ENCODE measurements at regions not wholly inside any gene's neighbourhood (a gene's known extent, or its start where the extent isn't known, plus 50 kb on each side); places are given as distances from the start of the nearest gene placed in this dataset.
"Not testable (repeated sequence)": the region's sequence is repeated elsewhere in the genome, so short reads cannot be mapped to it uniquely, and the experiment has no call there.

DNA sequence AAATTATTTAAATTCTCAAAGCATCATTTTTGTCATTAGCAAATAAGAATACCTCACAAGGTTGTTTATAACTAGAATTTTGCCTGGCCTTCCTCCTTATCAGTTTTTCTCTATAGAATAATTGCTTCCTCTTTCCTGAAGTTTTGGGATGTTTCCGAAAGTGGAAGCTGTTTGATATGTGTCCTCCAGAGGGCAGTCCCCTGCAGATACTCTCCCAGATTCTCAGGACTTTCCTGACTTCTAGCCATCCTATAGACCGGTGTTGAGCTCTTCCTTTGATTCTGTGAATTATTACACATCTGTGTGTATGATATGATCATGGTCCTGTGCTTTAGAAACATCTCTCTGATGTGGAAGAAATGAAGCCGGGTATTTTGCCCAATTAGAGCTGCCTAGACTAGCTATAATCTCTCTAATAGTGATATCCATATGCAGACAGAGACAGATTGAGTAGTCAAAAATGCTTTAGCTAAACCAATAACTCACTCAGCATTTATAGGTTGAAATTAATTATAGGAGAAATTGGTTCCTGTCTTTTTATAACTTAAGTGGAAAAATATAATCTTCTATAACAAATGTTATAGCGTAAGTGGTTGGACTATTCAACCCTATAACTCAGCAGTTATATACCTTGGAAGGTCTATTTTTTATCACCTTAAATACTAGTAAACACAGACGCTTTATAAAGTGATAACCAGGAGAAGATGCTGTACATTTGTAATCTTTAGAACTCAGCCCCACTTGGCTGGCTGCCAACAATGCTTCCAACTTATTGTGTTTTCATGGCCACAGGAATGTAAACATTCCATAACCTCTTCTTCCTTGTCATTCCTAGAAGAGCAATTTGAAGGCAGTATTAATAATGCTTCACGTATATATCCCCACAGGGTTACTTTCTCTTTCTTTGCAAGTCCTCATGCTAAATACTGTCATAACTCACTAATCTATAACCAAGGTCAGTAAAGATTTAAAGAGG lies 201.0 kb upstream of the RXFP2 start:
- Histone ChIP-seq H3K27ac (ENCODE audit: insufficient read depth, low read depth, low read length, poor library complexity, severe bottlenecking) (no peak overlapping the region), H3K4me3 (ENCODE audit: insufficient read depth, low read depth, low read length) (no peak overlapping the region), H3K27me3 (ENCODE audit: control insufficient read depth, insufficient read depth, low read length, poor library complexity, severe bottlenecking) (no peaks in the 10 kb centered on the region), H3K4me1 (ENCODE audit: control insufficient read depth, insufficient read depth, low read length) (no peaks in the 10 kb centered on the region), H3K36me3 (ENCODE audit: control insufficient read depth, insufficient read depth, low read length) (no peaks in the 10 kb centered on the region), H3K9me3 (ENCODE audit: control insufficient read depth, low read length) (no peaks in the 10 kb centered on the region)
- WGBS, 2 experiments: 73 to 76% methylated on average over 4 to 6 of the region's 6 CpGs

DNA sequence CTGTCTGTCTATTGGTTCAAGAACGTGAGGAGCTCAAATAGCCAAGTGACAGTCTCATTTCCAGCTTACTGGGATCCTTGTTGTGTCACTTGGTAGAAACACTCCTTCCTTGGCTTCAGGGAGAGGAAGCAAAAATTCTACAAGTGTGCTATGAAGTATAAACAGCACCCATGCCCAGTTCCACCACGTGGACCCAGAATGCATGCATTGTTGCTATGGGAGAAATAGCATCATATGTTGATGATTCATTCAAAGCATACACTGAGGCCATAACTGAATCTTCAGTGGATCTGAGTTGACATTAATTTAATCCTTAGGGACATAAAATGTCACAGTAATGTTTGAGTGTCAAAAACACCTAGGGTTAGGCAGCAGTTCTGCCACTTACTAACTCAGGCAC lies 199.0 kb upstream of the RXFP2 start:
- no peaks in the 10 kb centered on the region for H3K4me1 ChIP-seq (ENCODE audit: control insufficient read depth, insufficient read depth, low read length)
- no peaks in the 10 kb centered on the region for H3K9me3 ChIP-seq (ENCODE audit: control insufficient read depth, low read length)
- no peak overlapping the region for H3K4me3 ChIP-seq (ENCODE audit: insufficient read depth, low read depth, low read length)
- 90 to 93% methylated on average over 2 of the region's 2 CpGs for WGBS, 2 experiments
- no peaks in the 10 kb centered on the region for H3K36me3 ChIP-seq (ENCODE audit: control insufficient read depth, insufficient read depth, low read length)
- no peak overlapping the region for H3K27ac ChIP-seq (ENCODE audit: insufficient read depth, low read depth, low read length, poor library complexity, severe bottlenecking)
- no peaks in the 10 kb centered on the region for H3K27me3 ChIP-seq (ENCODE audit: control insufficient read depth, insufficient read depth, low read length, poor library complexity, severe bottlenecking)

DNA sequence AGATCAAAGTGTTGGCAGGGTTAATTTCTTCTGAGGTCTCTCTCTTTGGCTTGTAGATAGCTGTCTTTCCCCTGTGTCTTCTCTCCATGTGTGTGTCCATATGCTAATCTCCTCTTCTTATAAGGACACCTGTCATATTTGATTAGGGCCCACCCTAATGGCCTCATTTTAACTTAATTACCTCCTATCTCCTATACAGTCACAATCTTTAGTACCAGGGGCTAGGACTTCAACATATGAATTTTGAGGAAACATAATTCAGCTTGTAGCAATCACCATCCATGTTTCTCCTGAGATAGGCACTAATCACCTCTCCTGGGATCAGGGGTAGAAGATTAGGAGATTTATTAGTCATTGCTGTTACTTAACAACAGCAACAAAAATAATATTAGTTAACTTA lies 196.1 kb upstream of the RXFP2 start:
- Histone ChIP-seq H3K27me3 (ENCODE audit: control insufficient read depth, insufficient read depth, low read length, poor library complexity, severe bottlenecking) (no peaks in the 10 kb centered on the region), H3K27ac (ENCODE audit: insufficient read depth, low read depth, low read length, poor library complexity, severe bottlenecking) (no peak overlapping the region), H3K9me3 (ENCODE audit: control insufficient read depth, low read length) (no peaks in the 10 kb centered on the region), H3K36me3 (ENCODE audit: control insufficient read depth, insufficient read depth, low read length) (no peaks in the 10 kb centered on the region), H3K4me3 (ENCODE audit: insufficient read depth, low read depth, low read length) (no peak overlapping the region), H3K4me1 (ENCODE audit: control insufficient read depth, insufficient read depth, low read length) (no peaks in the 10 kb centered on the region)

DNA sequence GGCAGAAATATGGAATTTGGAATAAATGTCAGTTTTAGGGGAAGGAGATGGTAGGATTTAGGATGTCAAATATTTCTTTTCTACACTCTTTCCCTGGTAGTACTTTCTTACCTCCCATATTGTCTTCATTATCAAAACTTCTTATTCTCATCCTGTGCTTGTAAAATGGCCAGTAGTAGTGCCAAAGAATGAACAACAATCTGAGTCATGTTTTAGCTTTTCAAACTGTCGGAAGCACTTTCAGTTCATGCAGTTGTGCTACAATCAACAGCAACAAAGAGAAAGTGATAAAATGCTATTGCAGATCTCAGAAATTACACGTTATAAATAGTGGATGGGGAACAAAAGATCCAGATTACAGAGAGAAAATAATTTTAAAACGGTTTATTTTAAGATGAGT lies 193.7 kb upstream of the RXFP2 start:
- no peaks in the 10 kb centered on the region for H3K4me1 ChIP-seq (ENCODE audit: control insufficient read depth, insufficient read depth, low read length)
- H3K9me3 ChIP-seq (ENCODE audit: control insufficient read depth, low read length): no peaks in the 10 kb centered on the region
- 98 to 100% methylated on average over 2 of the region's 3 CpGs for whole genome bisulfite sequencing, 2 experiments
- H3K27me3 ChIP-seq (ENCODE audit: control insufficient read depth, insufficient read depth, low read length, poor library complexity, severe bottlenecking): no peaks in the 10 kb centered on the region
- H3K4me3 ChIP-seq (ENCODE audit: insufficient read depth, low read depth, low read length): no peak overlapping the region
- no peaks in the 10 kb centered on the region for H3K36me3 ChIP-seq (ENCODE audit: control insufficient read depth, insufficient read depth, low read length)
- no peak overlapping the region for H3K27ac ChIP-seq (ENCODE audit: insufficient read depth, low read depth, low read length, poor library complexity, severe bottlenecking)

DNA sequence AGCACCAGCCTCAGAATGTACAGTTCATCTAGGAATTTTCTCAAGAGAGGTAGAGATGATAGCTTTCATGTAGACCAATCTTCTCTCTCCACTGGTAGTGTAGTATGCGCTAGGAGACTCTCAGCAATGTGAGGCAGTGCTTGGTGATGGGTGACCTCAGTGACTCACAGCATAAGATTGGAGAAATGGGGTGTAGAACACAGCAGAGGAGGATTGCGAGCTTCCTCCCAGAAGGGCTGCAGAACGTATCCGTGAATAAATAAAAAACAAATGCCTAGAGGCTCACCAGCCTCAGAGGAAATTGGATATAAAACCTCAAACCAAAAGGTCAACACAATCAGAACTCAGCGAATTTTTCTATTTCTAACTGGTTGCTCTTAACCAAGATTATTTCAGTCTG lies 182.9 kb upstream of the RXFP2 start:
- Histone ChIP-seq H3K36me3 (ENCODE audit: control insufficient read depth, insufficient read depth, low read length) (no peaks in the 10 kb centered on the region), H3K9me3 (ENCODE audit: control insufficient read depth, low read length) (no peaks in the 10 kb centered on the region), H3K4me3 (ENCODE audit: insufficient read depth, low read depth, low read length) (no peak overlapping the region), H3K4me1 (ENCODE audit: control insufficient read depth, insufficient read depth, low read length) (no peaks in the 10 kb centered on the region), H3K27me3 (ENCODE audit: control insufficient read depth, insufficient read depth, low read length, poor library complexity, severe bottlenecking) (no peaks in the 10 kb centered on the region), H3K27ac (ENCODE audit: insufficient read depth, low read depth, low read length, poor library complexity, severe bottlenecking) (no peak overlapping the region)
- 88 to 90% methylated on average over 5 of the region's 5 CpGs for WGBS, 2 experiments

DNA sequence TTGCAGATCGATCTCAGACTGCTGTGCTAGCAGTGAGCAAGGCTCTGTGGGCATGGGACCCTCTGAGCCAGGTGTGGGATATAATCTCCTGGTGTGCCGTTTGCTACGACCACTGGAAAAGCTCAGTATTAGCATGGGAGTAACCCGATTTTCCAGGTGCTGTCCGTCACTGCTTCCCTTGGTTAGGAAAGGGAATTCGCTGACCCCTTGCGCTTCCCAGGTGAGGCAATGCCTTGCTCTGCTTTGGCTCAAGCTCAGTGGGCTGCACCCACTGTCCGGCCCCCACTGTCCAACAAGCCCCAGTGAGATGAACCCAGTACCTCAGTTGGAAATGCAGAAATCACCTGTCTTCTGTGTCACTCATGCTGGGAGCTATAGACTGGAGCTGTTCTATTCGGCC lies 155.1 kb upstream of the RXFP2 start:
- H3K27ac ChIP-seq (ENCODE audit: insufficient read depth, low read depth, low read length, poor library complexity, severe bottlenecking); H3K27me3 ChIP-seq (ENCODE audit: control insufficient read depth, insufficient read depth, low read length, poor library complexity, severe bottlenecking); H3K4me1 ChIP-seq (ENCODE audit: control insufficient read depth, insufficient read depth, low read length); H3K4me3 ChIP-seq (ENCODE audit: insufficient read depth, low read depth, low read length); H3K9me3 ChIP-seq (ENCODE audit: control insufficient read depth, low read length); H3K36me3 ChIP-seq (ENCODE audit: control insufficient read depth, insufficient read depth, low read length): not testable (repeated sequence)
- 94% methylated on average over 8 of the region's 9 CpGs for WGBS, 2 experiments

DNA sequence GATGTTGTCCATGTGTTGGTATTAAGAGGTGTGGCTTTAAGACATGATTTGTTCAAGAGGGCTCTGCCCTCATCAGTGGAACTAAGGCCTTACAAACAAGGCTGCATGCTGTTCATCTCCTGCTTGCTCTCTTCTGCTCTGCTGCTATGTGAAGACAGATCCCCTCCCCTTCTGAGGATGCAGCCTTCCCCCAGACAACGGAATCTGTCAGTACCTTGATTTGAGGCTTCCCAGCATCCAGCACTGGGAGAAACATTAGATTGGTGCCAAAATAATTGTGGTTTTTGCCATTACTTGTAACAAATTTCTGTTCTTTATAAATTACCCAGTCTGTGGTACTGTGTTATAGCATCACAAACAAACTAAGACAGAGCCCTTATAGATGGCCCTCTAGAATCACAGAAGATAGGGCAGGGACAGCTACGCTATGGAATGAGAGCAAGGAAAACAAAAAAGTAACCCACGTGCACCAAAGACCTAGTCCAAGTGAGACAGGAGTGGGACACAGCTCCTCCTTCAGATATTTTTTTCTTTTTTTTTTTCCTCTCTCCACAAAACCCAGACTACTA lies 151.5 kb upstream of the RXFP2 start:
- 80 to 86% methylated on average over 3 of the region's 3 CpGs for WGBS, 2 experiments
- Histone ChIP-seq H3K36me3 (ENCODE audit: control insufficient read depth, insufficient read depth, low read length) (no peaks in the 10 kb centered on the region), H3K4me3 (ENCODE audit: insufficient read depth, low read depth, low read length) (no peak overlapping the region), H3K27ac (ENCODE audit: insufficient read depth, low read depth, low read length, poor library complexity, severe bottlenecking) (no peak overlapping the region), H3K27me3 (ENCODE audit: control insufficient read depth, insufficient read depth, low read length, poor library complexity, severe bottlenecking) (no peaks in the 10 kb centered on the region), H3K4me1 (ENCODE audit: control insufficient read depth, insufficient read depth, low read length) (no peaks in the 10 kb centered on the region), H3K9me3 (ENCODE audit: control insufficient read depth, low read length) (no peaks in the 10 kb centered on the region)

DNA sequence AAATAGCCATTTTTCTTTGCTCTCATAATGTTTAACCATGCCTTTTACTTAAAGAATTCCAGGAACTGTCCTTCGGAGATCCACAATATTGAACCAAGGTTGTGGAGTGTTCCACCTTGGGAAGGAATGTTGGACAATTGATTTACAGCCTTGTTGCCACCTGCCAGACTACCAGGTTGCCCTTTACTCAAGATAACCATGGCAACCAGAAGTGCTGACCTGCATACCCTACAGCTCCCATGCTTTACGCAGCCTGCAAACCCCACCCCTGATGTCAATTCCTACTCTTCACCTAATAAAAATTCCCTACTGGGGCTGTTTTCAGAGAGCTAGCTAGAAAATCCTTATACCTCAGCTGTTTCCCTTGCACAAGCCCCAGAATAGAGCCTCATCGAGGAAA lies 151.0 kb upstream of the RXFP2 start:
- H3K27me3 ChIP-seq (ENCODE audit: control insufficient read depth, insufficient read depth, low read length, poor library complexity, severe bottlenecking): no peaks in the 10 kb centered on the region
- H3K9me3 ChIP-seq (ENCODE audit: control insufficient read depth, low read length): no peaks in the 10 kb centered on the region
- H3K4me1 ChIP-seq (ENCODE audit: control insufficient read depth, insufficient read depth, low read length): no peaks in the 10 kb centered on the region
- no peak overlapping the region for H3K4me3 ChIP-seq (ENCODE audit: insufficient read depth, low read depth, low read length)
- no peaks in the 10 kb centered on the region for H3K36me3 ChIP-seq (ENCODE audit: control insufficient read depth, insufficient read depth, low read length)
- H3K27ac ChIP-seq (ENCODE audit: insufficient read depth, low read depth, low read length, poor library complexity, severe bottlenecking): no peak overlapping the region
- WGBS, 2 experiments: 95 to 96% methylated on average over 3 of the region's 3 CpGs

DNA sequence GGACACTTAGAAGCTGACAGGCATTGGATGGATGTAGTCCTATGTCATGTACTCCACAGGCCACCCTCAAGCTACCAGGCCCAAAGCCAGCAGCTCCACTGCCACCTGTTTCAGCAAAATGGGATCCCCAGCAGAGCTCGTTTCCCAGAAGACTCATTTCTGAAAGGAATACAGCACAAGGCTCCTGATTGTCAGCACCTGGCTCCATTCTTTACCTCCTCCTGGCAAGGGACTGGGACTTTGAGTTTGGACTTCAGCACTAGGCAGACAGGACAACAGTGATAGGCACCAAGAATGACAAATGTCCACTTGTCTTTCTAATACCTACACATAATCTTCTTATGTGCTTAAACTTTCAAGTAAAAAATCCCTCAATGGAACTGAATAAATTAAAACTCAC lies 150.4 kb upstream of the RXFP2 start:
- Histone ChIP-seq H3K4me1 (ENCODE audit: control insufficient read depth, insufficient read depth, low read length) (no peaks in the 10 kb centered on the region), H3K4me3 (ENCODE audit: insufficient read depth, low read depth, low read length) (no peak overlapping the region), H3K36me3 (ENCODE audit: control insufficient read depth, insufficient read depth, low read length) (no peaks in the 10 kb centered on the region), H3K27me3 (ENCODE audit: control insufficient read depth, insufficient read depth, low read length, poor library complexity, severe bottlenecking) (no peaks in the 10 kb centered on the region), H3K9me3 (ENCODE audit: control insufficient read depth, low read length) (no peaks in the 10 kb centered on the region), H3K27ac (ENCODE audit: insufficient read depth, low read depth, low read length, poor library complexity, severe bottlenecking) (no peak overlapping the region)
- 88% methylated on average over 1 of the region's 1 CpG for WGBS, 2 experiments

DNA sequence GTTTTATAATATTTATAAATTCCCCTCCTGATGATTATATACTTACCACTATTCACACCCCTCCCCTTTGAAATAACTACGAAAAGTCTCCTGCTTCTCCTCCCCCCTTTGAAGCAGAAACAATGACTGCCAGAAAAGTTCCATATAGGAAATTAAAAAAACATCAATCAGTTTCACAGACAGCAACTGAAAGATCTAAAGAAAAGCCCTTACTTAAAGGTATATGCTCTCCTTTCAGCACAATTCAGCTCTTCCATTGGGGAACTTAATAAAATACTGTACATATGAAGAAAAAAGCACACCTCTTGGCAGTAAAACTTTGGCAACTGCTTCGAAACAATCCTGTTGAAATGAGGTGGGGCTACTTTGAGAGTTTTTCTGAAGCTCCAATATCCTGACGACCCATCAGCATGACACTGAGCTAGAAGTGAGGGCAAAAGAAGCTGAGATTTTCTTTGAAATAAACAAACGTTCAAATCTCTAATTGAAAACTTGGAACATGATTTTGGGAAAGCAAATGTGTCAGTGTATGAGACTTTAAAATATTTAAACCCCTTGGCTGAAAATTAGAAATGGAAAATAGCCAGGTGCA lies 147.6 kb upstream of the RXFP2 start:
- Histone ChIP-seq H3K9me3 (ENCODE audit: control insufficient read depth, low read length) (no peaks in the 10 kb centered on the region), H3K4me1 (ENCODE audit: control insufficient read depth, insufficient read depth, low read length) (no peaks in the 10 kb centered on the region), H3K27me3 (ENCODE audit: control insufficient read depth, insufficient read depth, low read length, poor library complexity, severe bottlenecking) (no peaks in the 10 kb centered on the region), H3K4me3 (ENCODE audit: insufficient read depth, low read depth, low read length) (no peak overlapping the region), H3K36me3 (ENCODE audit: control insufficient read depth, insufficient read depth, low read length) (no peaks in the 10 kb centered on the region), H3K27ac (ENCODE audit: insufficient read depth, low read depth, low read length, poor library complexity, severe bottlenecking) (no peak overlapping the region)
- 50 to 60% methylated on average over 4 of the region's 4 CpGs for WGBS, 2 experiments
